ENCODE measurements at regions not wholly inside any gene's neighbourhood (a gene's known extent, or its start where the extent isn't known, plus 50 kb on each side); places are given as distances from the start of the nearest gene placed in this dataset.

GRCh38 chr3:144375088-144375487, 403.5 kb downstream of the DIPK2A start:
- ATAC-seq, result peak; percentile 88
- H3K27ac ChIP-seq, result no peak overlapping the region
- H3K4me3 ChIP-seq, result no peak overlapping the region
- H3K9me3 ChIP-seq, result no peaks in the 10 kb centered on the region
- TF ChIP-seq CTCF (IDR thresholded peaks at IDR 0.05), result no peak
- DNase-seq, result no peak
- H3K4me1 ChIP-seq, result no peaks in the 10 kb centered on the region
- H3K36me3 ChIP-seq, result no peaks in the 10 kb centered on the region
- H3K27me3 ChIP-seq, result no peaks in the 10 kb centered on the region
- intact Hi-C loops (cut with DNase I), result no loop called here

GRCh38 chr3:144380849-144381248, 409.2 kb downstream of the DIPK2A start:
- Histone ChIP-seq H3K27me3 (no peaks in the 10 kb centered on the region), H3K4me3 (no peak overlapping the region), H3K4me1 (no peaks in the 10 kb centered on the region), H3K36me3 (no peaks in the 10 kb centered on the region), H3K27ac (no peak overlapping the region), H3K9me3 (no peaks in the 10 kb centered on the region)
- no peak for DNase-seq
- intact Hi-C loops (cut with DNase I), result no loop called here
- ATAC-seq, result no peak
- no peak for TF ChIP-seq CTCF (IDR thresholded peaks at IDR 0.05)

- H3K27ac ChIP-seq, result no peak overlapping the region
- no peak for TF ChIP-seq CTCF (IDR thresholded peaks at IDR 0.05)
- intact Hi-C loops (cut with DNase I), result no loop called here
- no peaks in the 10 kb centered on the region for H3K36me3 ChIP-seq
- H3K4me1 ChIP-seq, result no peaks in the 10 kb centered on the region
- ATAC-seq (no peak), DNase-seq (no peak)
- no peaks in the 10 kb centered on the region for H3K9me3 ChIP-seq
- no peaks in the 10 kb centered on the region for H3K27me3 ChIP-seq
- H3K4me3 ChIP-seq, result no peak overlapping the region
Observed at GRCh38 chr3:144381607-144382006, 410.0 kb downstream of the DIPK2A start.

GRCh38 chr3:144384241-144384979, 412.8 kb downstream of the DIPK2A start:
- peak; percentile 81 for ATAC-seq

GRCh38 chr3:144390786-144391185, 419.2 kb downstream of the DIPK2A start:
- Histone ChIP-seq H3K27me3 (no peaks in the 10 kb centered on the region), H3K27ac (no peak overlapping the region), H3K4me3 (no peak overlapping the region), H3K4me1 (no peaks in the 10 kb centered on the region), H3K36me3 (no peaks in the 10 kb centered on the region), H3K9me3 (no peaks in the 10 kb centered on the region)
- DNase-seq (no peak), ATAC-seq (no peak)
- intact Hi-C loops (cut with DNase I), result no loop called here
- TF ChIP-seq CTCF (IDR thresholded peaks at IDR 0.05), result no peak

More at GRCh38 chr3:144384241-144384979, 412.8 kb downstream of the DIPK2A start:
- no peaks in the 10 kb centered on the region for H3K36me3 ChIP-seq
- no peak for TF ChIP-seq CTCF (IDR thresholded peaks at IDR 0.05)
- no peak overlapping the region for H3K27ac ChIP-seq
- intact Hi-C loops (cut with DNase I), result no loop called here
- H3K9me3 ChIP-seq, result no peaks in the 10 kb centered on the region
- DNase-seq, result no peak
- H3K4me3 ChIP-seq, result no peak overlapping the region
- H3K4me1 ChIP-seq, result no peaks in the 10 kb centered on the region
- no peaks in the 10 kb centered on the region for H3K27me3 ChIP-seq

Data from left lung (tissue), 4 donors.